HG03354 (cell line): ENCODE measurements at regions not wholly inside any gene's neighbourhood (a gene's known extent, or its start where the extent isn't known, plus 50 kb on each side); places are given as distances from the start of the nearest gene placed in this dataset.

Experiments
- ATAC-seq: cut with Tn5 transposase; IDR thresholded peaks from one replicate; pipeline ENCODE4 v1.9.1; 2021; ENCODE audit warnings: mild to moderate bottlenecking; ENCODE audit not compliant: unreplicated experiment, poor library complexity, severe bottlenecking

GRCh38 chr16:87226926-87227295, 90.3 kb downstream of the C16orf95 start:
- no peak for ATAC-seq

GRCh38 chr16:87227296-87227951, 89.8 kb downstream of the C16orf95 start:
- ATAC-seq = no peak

GRCh38 chr16:87228363-87228762, 88.8 kb downstream of the C16orf95 start:
- ATAC-seq = no peak

GRCh38 chr16:87229230-87230188, 87.7 kb downstream of the C16orf95 start:
- ATAC-seq = no peak

- no peak for ATAC-seq
Observed at GRCh38 chr16:87230571-87230970, 86.6 kb downstream of the C16orf95 start.

GRCh38 chr16:87231295-87231694, 85.9 kb downstream of the C16orf95 start:
- ATAC-seq = no peak

- no peak for ATAC-seq
Observed at GRCh38 chr16:87231911-87232310, 85.3 kb downstream of the C16orf95 start.

GRCh38 chr16:87233928-87234327, 83.3 kb downstream of the C16orf95 start:
- no peak for ATAC-seq

- ATAC-seq = no peak
Observed at GRCh38 chr16:87234601-87235000, 82.6 kb downstream of the C16orf95 start.

- no peak for ATAC-seq
Observed at GRCh38 chr16:87235810-87236515, 81.2 kb downstream of the C16orf95 start.

GRCh38 chr16:87236516-87237115, 80.6 kb downstream of the C16orf95 start:
- ATAC-seq = no peak

GRCh38 chr16:87238361-87238715, 78.9 kb downstream of the C16orf95 start:
- no peak for ATAC-seq

- no peak for ATAC-seq
Observed at GRCh38 chr16:87239545-87239944, 77.6 kb downstream of the C16orf95 start.

- ATAC-seq = no peak
Observed at GRCh38 chr16:87240211-87241136, 76.7 kb downstream of the C16orf95 start.

- no peak for ATAC-seq
Observed at GRCh38 chr16:87241137-87241771, 75.9 kb downstream of the C16orf95 start.

- no peak for ATAC-seq
Observed at GRCh38 chr16:87243478-87243877, 73.7 kb downstream of the C16orf95 start.

- ATAC-seq = no peak
Observed at GRCh38 chr16:87244636-87245197, 72.5 kb downstream of the C16orf95 start.

GRCh38 chr16:87245511-87245910, 71.7 kb downstream of the C16orf95 start:
- ATAC-seq = no peak
